HepG2 (cell line): ENCODE measurements at regions not wholly inside any gene's neighbourhood (a gene's known extent, or its start where the extent isn't known, plus 50 kb on each side); places are given as distances from the start of the nearest gene placed in this dataset.

Source experiments
- ATAC-seq: fragments of 200-7000 bp; cut with Tn5 transposase; 3 replicates; pipeline ENCODE4 v1.9.1; 2020; ENCODE audit warnings: mild to moderate bottlenecking, moderate library complexity
- BruUV-seq: library from RNA; stranded (reverse); fragments of 400-500 nt; replicated peaks from 2 replicates; lab custom pipeline; 2021; lab: Mats Ljungman, UMichigan
- CTCF ChIA-PET: fragments of 300-600 bp; formaldehyde crosslinking; extraction: SDS; loops from one replicate; lab custom pipeline; 2021; ENCODE audit warnings: low total read pairs, inconsistent platforms, low intra/inter-chr PET ratio; lab: Yijun Ruan, JAX
- POLR2A ChIA-PET: fragments of 350-600 bp; sonication (Branson Sonifier 250); formaldehyde crosslinking; loops from one replicate; lab custom pipeline; 2020; ENCODE audit warnings: antibody characterized with exemption, inconsistent platforms; lab: Yijun Ruan, JAX
- DNase-seq: peaks from one replicate; pipeline ENCODE4 v3.0.0-alpha.2; 2015; ENCODE audit warnings: low spot score
- FAIRE-seq: peaks from 3 replicates; lab custom pipeline; 2011; peaks lifted over from hg19 to GRCh38; lab: Jason Lieb, UNC
- H2AFZ ChIP-seq: one replicate; pipeline ENCODE4 v1.6.1; 2011; ENCODE audit warnings: low read length, inconsistent platforms
- H3K27ac ChIP-seq: fragments of 300-600 bp; 3 replicates; pipeline ENCODE4 v1.8.0; 2011; ENCODE audit warnings: mixed run types, mild to moderate bottlenecking, mixed read lengths, low read length, inconsistent platforms; ENCODE audit not compliant: insufficient read depth; ENCODE audit errors: extremely low read length
- H3K27me3 ChIP-seq, 2 experiments: fragments of 200-600 bp in 1 of 2; 2 replicates in 1 of 2; 3 replicates in 1 of 2; pipeline versions ENCODE4 v1.6.0 to v1.8.0; 2011; ENCODE audit warnings: low read length in 2 of 2, mild to moderate bottlenecking in 2 of 2, moderate library complexity in 2 of 2, inconsistent platforms in 1 of 2; ENCODE audit not compliant: insufficient read depth in 2 of 2, control insufficient read depth in 1 of 2
- H3K36me3 ChIP-seq, 2 experiments: fragments of 200-600 bp in 1 of 2; replicated peaks in 1 of 2; 2 replicates in 1 of 2; 3 replicates in 1 of 2; pipeline versions ENCODE4 v1.5.1 to v1.8.0; 2011; ENCODE audit warnings: low read length in 2 of 2, inconsistent platforms in 1 of 2; ENCODE audit not compliant: insufficient read depth in 2 of 2, control insufficient read depth in 1 of 2
- H3K4me1 ChIP-seq: 2 replicates; pipeline ENCODE4 v1.5.1; 2012; ENCODE audit warnings: low read length, inconsistent platforms; ENCODE audit not compliant: insufficient read depth
- H3K4me2 ChIP-seq: 2 replicates; pipeline ENCODE4 v1.6.0; 2011; ENCODE audit warnings: low read depth, low read length, inconsistent platforms
- H3K4me3 ChIP-seq, 3 experiments: fragments of 200-600 bp in 1 of 3; sonication (generic), shearing (Covaris generic) in 1 of 3; replicated peaks in 1 of 3; 2 replicates each; pipeline ENCODE4 v1.5.1; 2011 to 2016; ENCODE audit warnings: low read length in 3 of 3, inconsistent platforms in 2 of 3, low read depth in 2 of 3, mild to moderate bottlenecking in 2 of 3, control low read depth in 1 of 3, mixed read lengths in 1 of 3; ENCODE audit not compliant: insufficient read depth in 1 of 3
- H3K79me2 ChIP-seq: one replicate; pipeline ENCODE4 v1.6.1; 2011; ENCODE audit warnings: low read length, inconsistent platforms; ENCODE audit not compliant: insufficient read depth
- H3K9ac ChIP-seq: 2 replicates; pipeline ENCODE4 v1.6.0; 2011; ENCODE audit warnings: mild to moderate bottlenecking, low read depth, low read length, inconsistent platforms; ENCODE audit not compliant: insufficient read depth
- H3K9me3 ChIP-seq: 2 replicates; pipeline ENCODE4 v1.5.1; 2012; ENCODE audit warnings: mild to moderate bottlenecking, low read length
- H4K20me1 ChIP-seq: 2 replicates; pipeline ENCODE4 v1.6.0; 2011; ENCODE audit warnings: inconsistent platforms, mild to moderate bottlenecking, low read length, moderate library complexity; ENCODE audit not compliant: insufficient read depth
- CREB1 ChIP-seq, 2 experiments: fragments of 450-650 bp in 1 of 2; IDR thresholded peaks; 2 replicates each; pipeline ENCODE4 v1.6.1; 2016 to 2017; ENCODE audit warnings: control low read depth in 1 of 2, mild to moderate bottlenecking in 1 of 2, missing compliant biosample characterization in 1 of 2, missing genetic modification characterization in 1 of 2
- FOSL2 ChIP-seq: sonication (generic); formaldehyde crosslinking; IDR thresholded peaks from 2 replicates; pipeline ENCODE4 v1.4.0; 2020; ENCODE audit warnings: missing genetic modification reagents
- HNRNPH1 ChIP-seq: fragments of 200-400 bp; formaldehyde crosslinking; optimal IDR thresholded peaks from 2 replicates; pipeline ENCODE3; 2017; ENCODE audit warnings: mild to moderate bottlenecking, low read depth, low read length
- KLF12 ChIP-seq: sonication (generic); formaldehyde crosslinking; IDR thresholded peaks from 2 replicates; pipeline ENCODE4 v1.4.0; 2020; ENCODE audit warnings: missing genetic modification reagents, borderline replicate concordance
- MTA1 ChIP-seq: sonication (generic); formaldehyde crosslinking; IDR thresholded peaks from 2 replicates; pipeline ENCODE4 v1.4.0; 2020; ENCODE audit warnings: missing genetic modification reagents, mild to moderate bottlenecking, borderline replicate concordance
- NCOA1 ChIP-seq: sonication (generic); formaldehyde crosslinking; IDR thresholded peaks from 2 replicates; pipeline ENCODE4 v1.9.0; 2021; ENCODE audit warnings: missing genetic modification reagents
- SIX4 ChIP-seq: sonication (generic); formaldehyde crosslinking; IDR thresholded peaks from 2 replicates; pipeline ENCODE4 v1.4.0; 2020; ENCODE audit warnings: missing genetic modification reagents
- SRF ChIP-seq: IDR thresholded peaks from 2 replicates; pipeline ENCODE4 v1.6.1; 2011; ENCODE audit warnings: mild to moderate bottlenecking, low read depth, low read length, moderate library complexity
- TP53 ChIP-seq: sonication (generic); formaldehyde crosslinking; conservative IDR thresholded peaks from 2 replicates; pipeline ENCODE4 v1.4.0; 2020; ENCODE audit warnings: missing genetic modification reagents
- ZBTB21 ChIP-seq: sonication (generic); formaldehyde crosslinking; IDR thresholded peaks from 2 replicates; pipeline ENCODE4 v1.4.0; 2020; ENCODE audit warnings: missing genetic modification reagents
- ZNF180 ChIP-seq: sonication (generic); formaldehyde crosslinking; IDR thresholded peaks from 2 replicates; pipeline ENCODE4 v1.4.0; 2020; ENCODE audit warnings: low read depth, missing genetic modification reagents, borderline replicate concordance
- ZNF232 ChIP-seq: sonication (generic); formaldehyde crosslinking; IDR thresholded peaks from 2 replicates; pipeline ENCODE4 v1.4.0; 2020; ENCODE audit warnings: missing genetic modification reagents, borderline replicate concordance
- ZNF354B ChIP-seq: sonication (generic); formaldehyde crosslinking; IDR thresholded peaks from 2 replicates; pipeline ENCODE4 v1.8.0; 2022; ENCODE audit warnings: mild to moderate bottlenecking, missing genetic modification reagents
- ZNF558 ChIP-seq: sonication (generic); formaldehyde crosslinking; IDR thresholded peaks from 2 replicates; pipeline ENCODE4 v1.9.0; 2022; ENCODE audit warnings: mild to moderate bottlenecking, missing genetic modification reagents, borderline replicate concordance
- ZNF839 ChIP-seq: sonication (generic); formaldehyde crosslinking; IDR thresholded peaks from 2 replicates; pipeline ENCODE4 v1.4.0; 2020; ENCODE audit warnings: missing genetic modification reagents, mild to moderate bottlenecking, borderline replicate concordance
- WGBS: methylation state at CpG from one replicate; pipeline ENCODE4 v1.1.6; 2017; ENCODE audit warnings: low lambda C conversion rate; 5-methylcytosine and 5-hydroxymethylcytosine counted together
- in situ Hi-C: cut with HindIII; loops from 2 replicates; pipeline ENCODE4 v1.10.0; 2017; ENCODE audit warnings: low pct_unique_long_range_greater_than_20kb; ENCODE audit not compliant: extremely low pct_ligation_motif_present
- intact Hi-C: fragments of 100-400 bp; cut with micrococcal nuclease; formaldehyde crosslinking; loops from one replicate; pipeline ENCODE4 v1.10.0; 2022; ENCODE audit not compliant: unreplicated experiment
- TF ChIP-seq, protein P1 (sequence below): sonication (generic); formaldehyde crosslinking; IDR thresholded peaks from 2 replicates; pipeline ENCODE4 v1.4.0; 2020; ENCODE audit warnings: mild to moderate bottlenecking, missing genetic modification reagents
- TF ChIP-seq, protein P2 (sequence below): sonication (generic); formaldehyde crosslinking; IDR thresholded peaks from 2 replicates; pipeline ENCODE4 v1.4.0; 2020; ENCODE audit warnings: missing genetic modification reagents; ENCODE audit errors: not compliant biosample characterization
- TF ChIP-seq, protein P3 (sequence below): sonication (generic); formaldehyde crosslinking; IDR thresholded peaks from 2 replicates; pipeline ENCODE4 v1.4.0; 2020; ENCODE audit warnings: mild to moderate bottlenecking, missing genetic modification reagents

DNA sequence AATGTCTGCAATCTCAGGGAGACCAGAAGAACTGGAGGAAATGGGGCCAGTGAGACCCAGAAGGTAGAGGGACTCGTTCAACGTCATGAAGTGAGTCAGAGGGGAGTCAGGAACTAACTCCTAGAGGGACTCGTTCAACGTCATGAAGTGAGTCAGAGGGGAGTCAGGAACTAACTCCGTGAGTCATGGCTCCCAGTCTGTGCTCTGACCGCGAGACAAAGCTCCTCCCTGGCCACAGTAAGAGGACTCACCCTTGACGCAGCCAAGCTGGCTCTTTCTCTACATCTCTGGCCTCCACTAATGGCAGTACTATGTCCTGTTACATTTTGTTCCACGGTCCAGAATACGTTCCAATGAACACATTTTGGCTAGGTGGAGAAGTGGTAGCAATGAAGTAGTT lies 902.5 kb downstream of the KCNJ2 start:
- POLR2A ChIA-PET = no interaction called here
- H3K9me3 ChIP-seq = peaks cover 48% of the 10 kb centered on the region
- intact Hi-C loops (no loop called here), in situ Hi-C loops (no loop called here)
- no TSS peak for BruUV-seq
- H3K27ac ChIP-seq = no peak overlapping the region
- no peak for FAIRE-seq
- no peaks in the 10 kb centered on the region for H3K27me3 ChIP-seq
- H3K36me3 ChIP-seq = no peaks in the 10 kb centered on the region
- no peak for ATAC-seq
- H3K9ac ChIP-seq = no peak overlapping the region
- H3K79me2 ChIP-seq = no peaks in the 10 kb centered on the region
- no peak overlapping the region for H2AFZ ChIP-seq
- peak; percentile 11 for DNase-seq
- no peak overlapping the region for H3K4me3 ChIP-seq
- no peak for TF ChIP-seq NCOA1 (CRISPR knock-in tag)
- peak; percentile 68 for TF ChIP-seq FOSL2
- peak; percentile 85 for TF ChIP-seq ZBTB21
- peak; percentile 84 for TF ChIP-seq CREB1 (IDR thresholded peaks at IDR 0.05)
- TF ChIP-seq CREB1 (CRISPR knock-in tag; IDR thresholded peaks at IDR 0.05) = peak; percentile 62
- H4K20me1 ChIP-seq = no peaks in the 10 kb centered on the region
- H3K4me2 ChIP-seq = no peak overlapping the region
- H3K4me1 ChIP-seq = no peaks in the 10 kb centered on the region
- CTCF ChIA-PET = no interaction called here
- 3% methylated on average over 10 of the region's 10 CpGs for WGBS

DNA sequence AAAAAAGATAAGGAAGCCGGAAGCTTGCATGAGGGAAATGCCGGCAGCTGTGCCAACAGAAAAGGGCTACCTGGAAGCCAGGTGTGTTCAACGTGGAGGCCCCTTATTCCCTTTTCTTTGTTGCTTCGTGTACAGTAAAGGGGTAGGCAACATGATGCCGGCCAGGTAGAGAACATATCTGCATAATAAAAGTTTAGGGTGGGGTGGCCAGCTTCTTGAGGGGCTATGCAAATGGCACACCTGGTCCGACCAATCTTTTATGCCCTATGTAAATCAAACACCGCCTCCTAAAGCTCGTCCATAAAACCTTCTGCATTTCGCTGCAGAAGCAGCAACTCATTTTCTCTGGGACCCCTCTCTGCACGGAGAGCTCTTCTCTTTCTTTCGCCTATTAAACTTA lies 911.6 kb downstream of the KCNJ2 start:
- FAIRE-seq (no peak), DNase-seq (no peak), ATAC-seq (no peak)
- peaks cover 42% of the 10 kb centered on the region for H3K9me3 ChIP-seq
- no peaks in the 10 kb centered on the region for H3K36me3 ChIP-seq
- H3K27me3 ChIP-seq = no peaks in the 10 kb centered on the region
- BruUV-seq = no TSS peak
- no peaks in the 10 kb centered on the region for H4K20me1 ChIP-seq
- ChIA-PET CTCF (no interaction called here), POLR2A (no interaction called here)
- H3K4me3 ChIP-seq = no peak overlapping the region
- no peak overlapping the region for H3K27ac ChIP-seq
- H3K79me2 ChIP-seq = no peaks in the 10 kb centered on the region
- 49% methylated on average over 11 of the region's 11 CpGs for WGBS
- intact Hi-C loops (loop anchor here (10.0 kb wide), 1 partner anchor 384 kb away; no protein-coding TSS in a partner anchor), in situ Hi-C loops (no loop called here)
- no peak overlapping the region for H3K9ac ChIP-seq
- no peak overlapping the region for H2AFZ ChIP-seq
- no peak for TF ChIP-seq KLF12 (CRISPR knock-in tag)
- TF ChIP-seq ZNF558 (CRISPR knock-in tag) = no peak
- no peak for TF ChIP-seq ZNF354B (CRISPR knock-in tag)
- no peak for TF ChIP-seq ZNF839 (CRISPR knock-in tag)
- TF ChIP-seq, protein P1, sequence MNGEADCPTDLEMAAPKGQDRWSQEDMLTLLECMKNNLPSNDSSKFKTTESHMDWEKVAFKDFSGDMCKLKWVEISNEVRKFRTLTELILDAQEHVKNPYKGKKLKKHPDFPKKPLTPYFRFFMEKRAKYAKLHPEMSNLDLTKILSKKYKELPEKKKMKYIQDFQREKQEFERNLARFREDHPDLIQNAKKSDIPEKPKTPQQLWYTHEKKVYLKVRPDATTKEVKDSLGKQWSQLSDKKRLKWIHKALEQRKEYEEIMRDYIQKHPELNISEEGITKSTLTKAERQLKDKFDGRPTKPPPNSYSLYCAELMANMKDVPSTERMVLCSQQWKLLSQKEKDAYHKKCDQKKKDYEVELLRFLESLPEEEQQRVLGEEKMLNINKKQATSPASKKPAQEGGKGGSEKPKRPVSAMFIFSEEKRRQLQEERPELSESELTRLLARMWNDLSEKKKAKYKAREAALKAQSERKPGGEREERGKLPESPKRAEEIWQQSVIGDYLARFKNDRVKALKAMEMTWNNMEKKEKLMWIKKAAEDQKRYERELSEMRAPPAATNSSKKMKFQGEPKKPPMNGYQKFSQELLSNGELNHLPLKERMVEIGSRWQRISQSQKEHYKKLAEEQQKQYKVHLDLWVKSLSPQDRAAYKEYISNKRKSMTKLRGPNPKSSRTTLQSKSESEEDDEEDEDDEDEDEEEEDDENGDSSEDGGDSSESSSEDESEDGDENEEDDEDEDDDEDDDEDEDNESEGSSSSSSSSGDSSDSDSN (CRISPR knock-in tag) = no peak
- no peak for TF ChIP-seq ZNF232 (CRISPR knock-in tag)
- no peak for TF ChIP-seq TP53 (CRISPR knock-in tag)
- TF ChIP-seq, protein P2, sequence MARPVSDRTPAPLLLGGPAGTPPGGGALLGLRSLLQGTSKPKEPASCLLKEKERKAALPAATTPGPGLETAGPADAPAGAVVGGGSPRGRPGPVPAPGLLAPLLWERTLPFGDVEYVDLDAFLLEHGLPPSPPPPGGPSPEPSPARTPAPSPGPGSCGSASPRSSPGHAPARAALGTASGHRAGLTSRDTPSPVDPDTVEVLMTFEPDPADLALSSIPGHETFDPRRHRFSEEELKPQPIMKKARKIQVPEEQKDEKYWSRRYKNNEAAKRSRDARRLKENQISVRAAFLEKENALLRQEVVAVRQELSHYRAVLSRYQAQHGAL (CRISPR knock-in tag) = no peak
- no peak for TF ChIP-seq HNRNPH1
- TF ChIP-seq MTA1 (CRISPR knock-in tag) = no peak
- no peak for TF ChIP-seq SIX4
- TF ChIP-seq, protein P3, sequence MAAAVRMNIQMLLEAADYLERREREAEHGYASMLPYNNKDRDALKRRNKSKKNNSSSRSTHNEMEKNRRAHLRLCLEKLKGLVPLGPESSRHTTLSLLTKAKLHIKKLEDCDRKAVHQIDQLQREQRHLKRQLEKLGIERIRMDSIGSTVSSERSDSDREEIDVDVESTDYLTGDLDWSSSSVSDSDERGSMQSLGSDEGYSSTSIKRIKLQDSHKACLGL = no peak
- TF ChIP-seq ZNF180 (CRISPR knock-in tag) = no peak
- TF ChIP-seq SRF = no peak
- no peak overlapping the region for H3K4me2 ChIP-seq
- no peaks in the 10 kb centered on the region for H3K4me1 ChIP-seq
